Neutrophil (primary cell): ENCODE measurements at regions not wholly inside any gene's neighbourhood (a gene's known extent, or its start where the extent isn't known, plus 50 kb on each side); places are given as distances from the start of the nearest gene placed in this dataset.

Experiments used
- H3K27ac ChIP-seq: fragments of 200-600 bp; sonication (generic); 2 replicates; pipeline ENCODE4 v1.5.1; 2016; ENCODE audit warnings: mild to moderate bottlenecking, moderate library complexity
- H3K27me3 ChIP-seq: fragments of 200-600 bp; sonication (generic); 2 replicates; pipeline ENCODE4 v1.6.0; 2016; ENCODE audit warnings: mild to moderate bottlenecking
- H3K36me3 ChIP-seq: fragments of 200-600 bp; sonication (generic); 2 replicates; pipeline ENCODE4 v1.5.1; 2017
- H3K4me1 ChIP-seq, 2 experiments: fragments of 200-600 bp in 1 of 2; sonication (generic) in 1 of 2; 1 replicate in 1 of 2; 2 replicates in 1 of 2; pipeline versions ENCODE4 v1.5.1 to v1.6.1; 2013 to 2016; ENCODE audit warnings: low read depth in 1 of 2, low read length in 1 of 2, mild to moderate bottlenecking in 1 of 2, moderate library complexity in 1 of 2; ENCODE audit not compliant: control insufficient read depth in 1 of 2, insufficient read depth in 1 of 2
- H3K4me3 ChIP-seq, 2 experiments: fragments of 200-600 bp in 1 of 2; sonication (generic) in 1 of 2; 1 replicate in 1 of 2; 2 replicates in 1 of 2; pipeline ENCODE4 v1.5.1; 2013 to 2016; ENCODE audit warnings: low read depth in 1 of 2, low read length in 1 of 2, mild to moderate bottlenecking in 1 of 2, moderate library complexity in 1 of 2
- H3K9me3 ChIP-seq: fragments of 200-600 bp; sonication (generic); 2 replicates; pipeline ENCODE4 v1.5.1; 2016
- TF ChIP-seq, protein P1 (sequence below): fragments of 200-600 bp; sonication (generic); IDR thresholded peaks from 2 replicates; pipeline ENCODE4 v1.5.1; 2016; ENCODE audit warnings: antibody characterized with exemption

DNA sequence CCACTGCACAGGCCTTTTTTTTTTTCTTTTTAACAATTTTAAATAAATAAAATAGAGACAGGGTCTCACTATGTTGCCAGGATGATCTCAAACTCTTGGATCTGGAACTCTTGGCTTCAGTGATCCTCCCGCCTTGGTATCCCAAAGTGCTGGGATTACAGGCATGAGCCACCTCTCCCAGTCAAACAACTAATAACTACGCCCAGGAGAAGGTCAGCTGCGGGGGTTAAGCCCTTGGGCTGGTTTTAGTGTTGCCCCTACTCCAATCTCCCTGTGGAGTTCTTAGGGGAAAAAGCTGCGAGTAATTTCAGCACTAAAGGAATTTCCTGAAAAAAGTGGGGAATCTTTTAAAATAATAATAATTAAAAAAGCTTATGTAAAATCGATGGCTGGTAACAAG, 96.4 kb upstream of the XPO1 start:
- no peaks in the 10 kb centered on the region for H3K9me3 ChIP-seq

DNA sequence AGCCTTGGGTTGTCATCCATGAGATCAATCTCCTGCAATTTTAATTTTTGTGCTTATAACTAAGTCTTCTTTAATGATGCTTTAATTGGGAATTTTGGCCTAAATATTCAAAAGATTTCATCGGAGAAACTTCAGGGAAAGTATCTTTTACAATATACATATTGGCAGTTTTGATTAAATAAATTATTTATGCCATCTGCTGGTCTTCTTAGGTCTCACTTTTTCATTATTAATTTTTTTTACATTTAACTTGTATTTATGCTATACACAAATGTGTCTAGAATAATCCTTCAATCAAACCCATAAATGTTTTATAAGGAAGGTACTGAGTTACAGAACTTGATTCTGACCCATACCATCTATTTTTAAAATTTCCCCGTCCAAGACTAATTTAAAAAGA, 95.1 kb upstream of the XPO1 start:
- no peak overlapping the region for H3K4me3 ChIP-seq

More for the DNA sequence above, 96.4 kb upstream of the XPO1 start:
- TF ChIP-seq, protein P1, sequence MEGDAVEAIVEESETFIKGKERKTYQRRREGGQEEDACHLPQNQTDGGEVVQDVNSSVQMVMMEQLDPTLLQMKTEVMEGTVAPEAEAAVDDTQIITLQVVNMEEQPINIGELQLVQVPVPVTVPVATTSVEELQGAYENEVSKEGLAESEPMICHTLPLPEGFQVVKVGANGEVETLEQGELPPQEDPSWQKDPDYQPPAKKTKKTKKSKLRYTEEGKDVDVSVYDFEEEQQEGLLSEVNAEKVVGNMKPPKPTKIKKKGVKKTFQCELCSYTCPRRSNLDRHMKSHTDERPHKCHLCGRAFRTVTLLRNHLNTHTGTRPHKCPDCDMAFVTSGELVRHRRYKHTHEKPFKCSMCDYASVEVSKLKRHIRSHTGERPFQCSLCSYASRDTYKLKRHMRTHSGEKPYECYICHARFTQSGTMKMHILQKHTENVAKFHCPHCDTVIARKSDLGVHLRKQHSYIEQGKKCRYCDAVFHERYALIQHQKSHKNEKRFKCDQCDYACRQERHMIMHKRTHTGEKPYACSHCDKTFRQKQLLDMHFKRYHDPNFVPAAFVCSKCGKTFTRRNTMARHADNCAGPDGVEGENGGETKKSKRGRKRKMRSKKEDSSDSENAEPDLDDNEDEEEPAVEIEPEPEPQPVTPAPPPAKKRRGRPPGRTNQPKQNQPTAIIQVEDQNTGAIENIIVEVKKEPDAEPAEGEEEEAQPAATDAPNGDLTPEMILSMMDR: no peak
- Histone ChIP-seq H3K36me3 (no peaks in the 10 kb centered on the region), H3K27ac (no peak overlapping the region), H3K27me3 (no peaks in the 10 kb centered on the region), H3K4me1 (no peaks in the 10 kb centered on the region), H3K4me3 (no peak overlapping the region)

DNA sequence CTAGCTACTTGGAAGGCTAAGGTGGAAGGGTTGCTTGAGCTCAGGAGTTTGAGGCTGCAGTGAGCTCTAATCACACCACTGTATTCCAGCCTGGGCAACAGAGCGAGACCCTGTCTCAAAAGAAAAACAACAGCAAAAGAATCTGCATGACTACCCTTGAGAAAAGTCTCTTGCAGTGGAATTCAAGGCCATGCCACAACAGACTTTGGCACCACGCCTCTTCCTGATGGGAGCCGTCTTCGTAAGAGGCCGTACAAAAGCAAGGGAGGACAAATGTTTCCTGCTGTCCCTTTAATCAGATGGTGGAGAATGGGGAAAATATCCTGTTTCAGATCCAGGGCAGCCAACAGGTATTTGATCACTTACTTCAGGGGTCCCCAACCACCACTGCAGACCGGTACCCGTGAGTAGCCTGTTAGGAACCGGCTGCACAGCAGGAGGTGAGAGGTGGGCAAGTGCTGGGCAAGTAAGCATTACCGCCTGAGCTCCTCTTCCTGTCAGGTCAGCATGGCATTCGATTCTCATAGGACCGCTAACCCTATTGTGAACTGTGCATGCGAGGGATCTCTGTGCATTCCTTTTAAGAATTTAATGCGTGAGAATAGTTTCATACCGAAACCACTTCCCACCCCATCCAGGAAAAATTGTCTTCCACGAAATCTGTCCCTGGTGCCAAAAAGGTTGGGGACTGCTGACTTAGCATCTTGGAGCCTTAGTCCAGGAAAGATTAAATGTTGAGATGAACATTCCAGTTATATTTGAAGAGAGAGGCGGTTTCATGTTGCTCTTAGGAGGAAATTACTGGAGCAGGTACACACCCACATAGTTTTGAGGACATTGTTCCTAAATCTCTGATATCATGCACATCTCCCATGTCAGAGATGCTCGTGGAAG, 94.4 kb upstream of the XPO1 start:
- Histone ChIP-seq H3K27me3 (no peaks in the 10 kb centered on the region), H3K36me3 (no peaks in the 10 kb centered on the region), H3K27ac (no peak overlapping the region), H3K4me3 (no peak overlapping the region), H3K9me3 (no peaks in the 10 kb centered on the region), H3K4me1 (no peaks in the 10 kb centered on the region)
- TF ChIP-seq, protein P1: no peak

More for the DNA sequence above, 95.1 kb upstream of the XPO1 start:
- Histone ChIP-seq H3K4me1 (no peaks in the 10 kb centered on the region), H3K36me3 (no peaks in the 10 kb centered on the region), H3K27me3 (no peaks in the 10 kb centered on the region), H3K27ac (no peak overlapping the region), H3K9me3 (no peaks in the 10 kb centered on the region)
- TF ChIP-seq, protein P1: no peak

DNA sequence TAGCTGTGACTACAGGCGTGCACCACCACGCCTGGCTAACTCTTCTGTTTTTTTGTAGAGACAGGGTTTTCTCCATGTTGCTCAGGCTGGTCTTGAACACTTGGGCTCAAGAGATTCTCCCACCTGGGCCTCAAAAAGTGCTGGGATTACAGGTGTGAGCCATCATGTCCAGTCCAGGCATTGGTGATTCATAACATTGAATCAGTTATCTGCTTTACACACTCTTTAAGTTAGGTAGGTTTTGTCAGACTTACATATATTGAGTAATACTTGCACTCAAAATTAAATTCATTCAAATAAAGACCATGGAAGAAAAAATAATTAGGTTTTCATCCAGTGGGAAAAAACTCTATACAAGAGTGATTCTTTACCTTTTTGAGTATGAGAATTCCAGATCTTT, 93.2 kb upstream of the XPO1 start:
- Histone ChIP-seq H3K27me3 (no peaks in the 10 kb centered on the region), H3K36me3 (no peaks in the 10 kb centered on the region), H3K4me1 (no peaks in the 10 kb centered on the region), H3K9me3 (no peaks in the 10 kb centered on the region), H3K4me3 (no peak overlapping the region), H3K27ac (no peak overlapping the region)
- TF ChIP-seq, protein P1: no peak

DNA sequence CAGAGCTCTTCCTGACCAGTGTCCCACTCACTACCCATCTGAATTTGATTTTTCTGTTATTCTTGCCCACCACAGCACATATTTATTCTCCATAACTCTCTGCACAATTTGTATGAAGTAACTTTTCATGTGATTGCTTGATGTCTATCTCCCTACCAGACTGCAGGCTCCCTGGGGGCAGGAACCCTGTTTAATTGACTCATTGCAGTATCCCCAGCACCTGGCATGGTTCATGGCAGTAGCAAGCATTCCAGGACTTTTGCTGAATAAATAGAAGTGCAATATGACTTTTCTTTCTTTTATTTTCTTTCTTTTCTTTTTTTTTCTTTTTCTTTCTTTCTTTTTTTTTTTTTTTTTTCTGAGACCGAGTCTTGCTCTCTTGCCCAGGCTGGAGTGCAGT, 88.7 kb upstream of the XPO1 start:
- no peak overlapping the region for H3K4me3 ChIP-seq
- no peaks in the 10 kb centered on the region for H3K27me3 ChIP-seq
- no peak overlapping the region for H3K27ac ChIP-seq
- no peaks in the 10 kb centered on the region for H3K36me3 ChIP-seq
- no peaks in the 10 kb centered on the region for H3K4me1 ChIP-seq
- H3K9me3 ChIP-seq: no peaks in the 10 kb centered on the region
- TF ChIP-seq, protein P1: no peak
